ENCODE measurements at regions not wholly inside any gene's neighbourhood (a gene's known extent, or its start where the extent isn't known, plus 50 kb on each side); places are given as distances from the start of the nearest gene placed in this dataset.
"Not testable (repeated sequence)": the region's sequence is repeated elsewhere in the genome, so short reads cannot be mapped to it uniquely, and the experiment has no call there.

DNA sequence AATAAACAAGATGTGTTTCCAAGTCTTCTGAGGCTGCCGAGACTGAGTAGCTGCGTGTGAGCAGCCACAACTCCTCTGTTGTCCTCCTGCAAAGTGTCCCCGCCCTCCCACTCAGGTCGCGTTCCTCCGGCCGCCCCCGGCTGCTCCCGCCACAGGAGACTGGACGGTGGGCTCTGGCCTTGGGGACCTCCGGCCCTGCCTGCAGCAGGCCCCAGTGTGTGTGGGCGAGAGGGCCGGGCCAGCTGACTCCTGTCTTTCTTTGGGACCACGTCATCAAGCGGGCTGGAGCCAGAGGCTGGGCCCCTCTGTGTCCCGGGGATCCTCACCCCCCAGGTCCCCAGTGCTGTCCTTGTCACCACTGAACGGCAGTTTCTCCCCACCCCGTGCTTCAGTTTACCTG is 175.3 kb downstream of the NPIPB11 start:
- DNase-seq = no peak

- DNase-seq = no peak
Observed at GRCh38 chr16:29230671-29231096, 175.8 kb downstream of the NPIPB11 start.

- not testable (repeated sequence) for DNase-seq
Observed at GRCh38 chr16:29230006-29230668, 176.4 kb downstream of the NPIPB11 start.

DNA sequence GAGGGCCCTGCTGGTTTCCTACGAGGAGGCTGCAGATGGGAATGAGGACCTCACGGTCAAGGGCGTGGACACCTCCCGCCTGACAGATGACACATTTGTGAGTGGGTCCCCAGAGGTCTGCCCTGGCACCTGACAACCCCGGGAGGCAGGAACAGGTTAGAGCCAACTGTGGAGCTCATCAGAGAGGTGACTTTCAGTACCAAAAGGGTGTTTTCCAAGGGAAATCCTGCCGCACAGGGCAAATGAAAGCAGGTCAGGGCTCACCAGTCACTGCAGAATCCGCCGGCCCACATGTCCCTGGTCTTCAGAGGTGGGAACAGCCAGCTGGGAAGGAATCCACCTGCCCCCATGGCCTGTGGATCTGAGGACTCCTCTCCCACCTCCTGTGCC is 176.9 kb downstream of the NPIPB11 start:
- not testable (repeated sequence) for DNase-seq

DNA sequence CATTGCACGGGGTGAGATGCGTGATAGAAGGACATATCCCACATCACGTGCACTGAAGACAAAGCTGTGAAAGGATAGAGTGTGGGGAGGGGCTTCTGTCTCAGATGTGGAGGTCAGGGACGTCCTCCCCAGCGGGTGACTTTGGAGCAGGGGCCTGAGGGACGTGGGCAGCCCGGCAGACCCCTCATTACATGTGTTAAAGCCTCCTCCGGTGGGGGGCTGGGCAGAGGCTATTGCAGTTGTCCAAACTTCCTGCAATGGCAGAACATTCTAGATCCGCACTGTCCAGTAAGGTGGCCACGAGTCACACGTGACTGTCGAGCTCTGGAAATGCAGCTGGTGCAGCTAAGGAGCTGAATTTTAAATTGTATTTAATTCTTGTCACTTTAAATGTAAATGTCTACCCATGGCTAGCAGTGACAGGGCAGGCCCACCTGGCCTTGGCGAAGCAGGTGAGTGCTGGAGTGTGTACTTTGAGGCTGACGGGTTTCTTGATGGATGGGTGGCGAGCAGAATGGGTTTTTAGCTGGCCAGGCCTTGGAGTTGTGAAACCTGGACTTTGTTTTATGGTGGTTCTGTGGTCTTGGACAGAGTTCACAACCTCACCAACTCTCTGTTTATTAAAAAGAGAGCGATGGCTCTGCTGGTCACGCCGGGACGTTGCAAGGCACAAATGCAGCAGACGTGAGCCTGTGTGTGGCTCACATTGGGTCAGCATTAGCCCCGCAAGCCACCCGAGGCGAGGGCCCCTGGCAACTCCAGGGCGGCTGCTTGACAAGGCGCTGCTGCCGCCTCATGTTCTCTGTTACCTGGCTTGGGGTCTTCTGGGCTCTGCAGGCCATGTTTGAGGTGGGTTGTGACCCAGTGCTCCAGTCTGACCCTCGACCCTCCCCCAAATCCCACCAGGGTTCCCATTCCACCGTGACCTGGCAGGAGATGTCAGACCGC is 177.6 kb downstream of the NPIPB11 start:
- not testable (repeated sequence) for DNase-seq

- DNase-seq = peak; percentile 55
Observed at GRCh38 chr16:29227751-29228663, 178.5 kb downstream of the NPIPB11 start.

DNA sequence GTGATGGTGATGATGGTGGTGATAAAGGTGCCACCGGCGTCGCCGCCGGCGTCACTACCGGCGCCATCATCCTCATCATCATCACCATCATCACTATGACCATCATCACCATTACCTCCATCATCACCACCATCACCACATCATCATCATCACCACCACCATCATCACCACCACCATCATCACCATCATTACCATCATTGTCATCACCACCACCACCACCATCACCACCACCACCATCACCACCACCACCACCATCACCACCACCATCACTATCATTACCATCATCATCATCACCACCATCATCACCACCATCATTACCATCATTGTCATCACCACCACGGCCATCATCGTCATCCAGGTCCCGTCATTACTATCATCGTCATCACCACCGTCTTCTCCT is 179.7 kb downstream of the NPIPB11 start:
- no peak for DNase-seq

- not testable (repeated sequence) for DNase-seq
Observed at GRCh38 chr16:29224675-29225074, 181.8 kb downstream of the NPIPB11 start.

DNA sequence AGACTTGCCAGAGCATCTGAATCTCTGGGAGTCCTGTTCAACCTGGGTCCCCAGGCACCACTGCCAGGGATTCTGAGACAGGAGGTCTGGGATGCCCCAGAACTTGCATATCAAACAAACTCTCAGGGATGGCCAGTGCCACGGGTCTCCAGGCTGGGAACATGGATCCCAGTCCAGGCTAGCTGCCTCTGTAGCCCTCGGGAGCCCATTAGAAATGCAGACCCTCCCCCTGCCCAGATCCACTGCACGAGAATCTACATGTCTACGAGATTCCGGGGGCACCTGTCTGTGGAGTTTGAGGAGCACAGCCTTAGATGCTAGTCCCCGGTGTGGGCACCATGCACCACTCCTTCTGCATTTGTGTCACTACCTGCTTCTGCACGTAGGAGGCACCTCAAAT is 183.9 kb downstream of the NPIPB11 start:
- DNase-seq = not testable (repeated sequence)

DNA sequence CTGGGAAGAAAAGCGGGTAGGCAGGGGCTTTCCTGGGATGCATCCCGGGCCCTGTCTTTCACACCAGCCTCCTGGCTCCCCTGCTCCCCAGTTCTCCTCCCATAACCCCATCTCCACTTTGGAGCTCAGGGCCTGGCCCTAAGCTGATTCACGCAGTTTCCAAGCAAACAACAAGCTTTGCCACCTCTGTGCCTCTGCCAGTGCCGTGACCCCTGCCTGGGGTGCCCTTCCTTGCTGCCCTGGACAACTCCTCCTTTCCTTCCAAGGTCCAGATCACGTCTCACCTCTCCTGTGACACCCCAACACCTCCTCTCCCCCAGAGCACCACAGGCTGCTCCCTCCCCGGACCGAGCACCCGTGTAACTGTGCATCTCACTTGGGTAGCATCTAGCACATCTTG is 184.5 kb downstream of the NPIPB11 start:
- not testable (repeated sequence) for DNase-seq

DNA sequence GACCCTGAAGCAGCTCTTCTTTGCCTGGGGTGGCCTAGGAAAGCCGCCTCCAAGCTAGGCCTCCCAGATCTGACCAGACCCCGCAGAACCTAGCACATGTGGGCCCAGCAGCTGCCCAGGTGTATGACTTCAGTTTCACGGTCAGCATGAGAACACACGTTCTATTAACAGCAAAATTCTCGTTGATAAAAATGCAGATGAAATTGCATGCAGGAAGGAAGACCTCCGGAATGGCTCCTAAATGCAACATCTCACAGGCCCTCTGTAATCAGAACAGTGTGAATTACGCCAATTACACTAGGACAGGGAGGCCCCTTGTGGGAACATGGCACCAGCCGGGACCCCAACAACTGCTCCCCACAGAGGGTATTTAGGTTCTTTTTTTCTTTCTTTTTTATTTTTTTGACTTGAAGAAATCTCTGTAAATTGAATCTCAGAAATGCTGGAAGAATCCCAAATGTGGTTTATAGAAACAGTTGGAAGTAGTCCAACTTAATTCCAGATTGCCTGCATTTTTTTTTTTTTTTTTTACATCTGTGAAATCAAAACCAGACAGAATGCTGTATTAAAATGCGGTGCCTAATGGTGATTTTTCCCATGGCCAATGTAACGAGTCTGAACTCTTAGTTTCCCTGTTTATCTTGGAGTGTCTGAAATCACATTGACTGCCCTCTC is 185.1 kb downstream of the NPIPB11 start:
- not testable (repeated sequence) for DNase-seq

DNA sequence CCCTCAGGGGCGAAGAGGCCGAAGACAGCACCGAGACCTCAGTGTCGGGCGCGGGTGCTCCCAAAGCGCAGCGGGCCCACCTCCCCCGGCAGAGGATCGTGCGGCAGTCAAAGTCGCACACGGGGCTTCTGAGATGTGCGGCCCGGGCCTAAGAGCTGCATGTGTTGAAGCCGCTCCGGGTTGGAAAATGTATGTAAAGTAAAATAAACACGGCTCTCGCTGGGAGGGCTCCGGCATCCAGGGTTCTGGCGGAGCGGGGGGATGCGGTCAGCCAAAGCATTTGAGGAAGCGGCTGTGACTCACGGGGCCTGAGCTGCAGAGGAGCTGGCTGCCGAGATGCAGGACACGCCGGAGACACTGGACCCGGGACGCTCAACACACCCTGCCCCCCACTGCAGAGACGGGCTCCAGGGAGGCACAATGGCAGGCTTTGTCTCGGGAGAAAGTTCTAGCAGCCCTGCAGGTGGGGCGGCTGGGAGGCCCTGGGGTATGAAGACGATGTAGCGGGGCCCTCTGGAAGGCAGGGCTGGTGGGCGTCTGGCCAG is 185.8 kb downstream of the NPIPB11 start:
- DNase-seq = not testable (repeated sequence)

GRCh38 chr16:29219966-29220646 is 186.4 kb downstream of the NPIPB11 start:
- not testable (repeated sequence) for DNase-seq

DNA sequence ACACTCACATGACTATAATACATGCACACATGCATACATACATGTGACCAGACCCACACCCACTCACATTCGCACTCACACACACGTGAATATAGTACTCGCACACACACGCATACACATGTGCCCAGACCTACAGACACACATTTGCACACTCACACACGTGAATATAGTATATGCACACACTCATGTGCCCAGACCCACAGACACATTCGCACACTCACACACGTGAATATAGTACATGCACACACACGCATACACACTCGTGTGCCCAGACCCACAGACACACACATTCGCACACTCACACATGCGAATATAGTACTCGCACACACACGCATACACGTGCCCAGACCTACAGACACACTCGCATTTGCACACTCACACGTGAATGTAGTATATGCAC is 186.9 kb downstream of the NPIPB11 start:
- DNase-seq = not testable (repeated sequence)

- DNase-seq = not testable (repeated sequence)
Observed at GRCh38 chr16:29218649-29219048, 187.9 kb downstream of the NPIPB11 start.

GRCh38 chr16:29218171-29218570 is 188.3 kb downstream of the NPIPB11 start:
- DNase-seq = not testable (repeated sequence)

GRCh38 chr16:29217752-29218126 is 188.8 kb downstream of the NPIPB11 start:
- not testable (repeated sequence) for DNase-seq

- DNase-seq = not testable (repeated sequence)
Observed at GRCh38 chr16:29217104-29217751, 189.3 kb downstream of the NPIPB11 start.

DNA sequence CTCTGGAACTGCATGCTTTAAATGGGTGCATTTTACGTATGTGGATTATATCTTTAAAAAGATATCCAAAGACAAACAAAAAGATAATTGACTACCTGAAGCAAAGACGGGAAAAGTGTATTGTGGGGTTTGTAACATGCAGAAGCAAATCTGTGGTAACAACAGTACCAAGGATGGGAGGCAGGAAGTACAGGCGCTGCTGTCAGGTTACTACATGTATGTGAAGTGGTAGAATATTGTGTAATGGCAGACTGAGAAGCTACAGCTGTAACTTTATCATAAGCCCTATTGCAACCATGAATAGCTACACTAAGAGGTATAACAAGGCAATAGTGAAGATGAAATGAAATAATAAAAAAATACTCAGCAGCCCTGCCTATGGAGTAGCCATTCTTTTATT is 192.7 kb downstream of the NPIPB11 start:
- DNase-seq = not testable (repeated sequence)

- not testable (repeated sequence) for DNase-seq
Observed at GRCh38 chr16:29213251-29213650, 193.3 kb downstream of the NPIPB11 start.

Data from GF-D8 (cell line).